Right ventricle myocardium inferior (tissue), 1 donor: ENCODE measurements at regions not wholly inside any gene's neighbourhood (a gene's known extent, or its start where the extent isn't known, plus 50 kb on each side); places are given as distances from the start of the nearest gene placed in this dataset.
A peak's percentile ranks its signal among the peaks of the same experiment; 100 is the strongest.
"Not testable (repeated sequence)": the region's sequence is repeated elsewhere in the genome, so short reads cannot be mapped to it uniquely, and the experiment has no call there.

Source experiments
- ATAC-seq: fragments of 200-7000 bp; cut with Tn5 transposase; one replicate; pipeline ENCODE4 v1.9.1; 2020; ENCODE audit warnings: mild to moderate bottlenecking, moderate library complexity
- DNase-seq: peaks from one replicate; pipeline ENCODE4 v3.0.0; 2021; ENCODE audit errors: missing footprints
- intact Hi-C: fragments of 100-400 bp; cut with DNase I; formaldehyde crosslinking; loops from one replicate; pipeline ENCODE4 v1.11.0; 2022
- donor health status: DM: no; HTN: yes; CAD: no; lungs with severe emphysema.

DNA sequence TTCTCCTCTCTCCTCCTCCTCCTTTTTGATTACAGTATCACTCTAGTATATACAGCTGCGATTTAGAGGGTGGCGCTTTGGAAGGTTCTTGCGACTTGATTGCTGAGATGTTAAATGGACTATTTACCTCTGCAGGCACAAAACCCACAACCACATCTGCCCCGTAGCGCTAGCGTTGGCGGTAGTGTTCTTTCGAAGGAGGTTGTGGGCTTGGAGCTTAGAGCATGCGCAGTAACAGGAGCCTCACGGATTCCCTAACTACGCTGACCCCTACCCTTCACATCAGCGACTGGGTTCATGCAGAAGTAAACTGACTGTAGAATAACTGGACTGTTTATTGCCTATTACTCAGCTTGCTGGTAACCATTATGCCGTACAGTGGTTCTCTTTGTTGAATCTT, 58.0 kb downstream of the CGGBP1 start:
- intact Hi-C loops = loop anchor here (5.0 kb wide), 1 partner anchor 649 kb away; no protein-coding TSS in a partner anchor
- DNase-seq (no peak), ATAC-seq (peak; percentile 42)

DNA sequence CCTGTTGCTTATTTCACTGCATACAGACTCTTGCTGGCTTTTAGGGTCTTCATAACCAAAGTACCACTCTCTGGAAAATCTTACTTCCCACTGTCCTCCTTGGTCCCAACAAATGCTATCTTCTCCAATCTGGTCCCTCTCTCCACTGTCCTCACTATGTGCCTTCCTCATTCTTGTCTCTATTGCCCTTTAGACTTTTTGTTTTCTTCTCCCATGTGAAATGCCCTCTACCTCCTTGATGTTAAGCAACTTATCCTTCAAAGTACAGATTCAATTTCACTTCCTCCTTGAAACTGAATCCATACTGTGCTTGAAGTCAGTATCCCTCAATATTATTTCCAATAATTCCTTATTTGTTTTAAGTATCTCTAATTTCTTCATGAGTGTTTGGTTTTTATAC, 60.8 kb downstream of the CGGBP1 start:
- intact Hi-C loops = no loop called here
- no peak for DNase-seq
- no peak for ATAC-seq

DNA sequence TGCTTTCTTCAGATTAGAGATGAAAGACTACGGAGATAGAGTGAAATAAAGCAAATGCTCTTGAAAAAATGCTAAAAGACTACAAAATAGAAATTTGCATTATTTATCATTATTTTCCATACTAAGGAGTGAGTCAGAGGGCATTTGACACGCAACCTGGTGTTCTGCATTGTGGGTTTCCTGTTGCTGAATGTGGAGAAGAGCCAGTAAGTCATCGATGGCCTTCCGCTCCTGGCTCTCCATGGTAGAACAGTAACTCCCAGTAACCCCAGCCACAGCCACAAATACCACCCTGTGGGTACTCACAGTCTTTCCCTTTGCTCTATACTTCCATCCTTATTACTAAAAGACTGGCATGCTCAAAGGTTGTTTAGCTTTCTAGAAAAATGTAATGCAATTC, 61.5 kb downstream of the CGGBP1 start:
- intact Hi-C loops = no loop called here
- no peak for DNase-seq
- ATAC-seq = no peak

DNA sequence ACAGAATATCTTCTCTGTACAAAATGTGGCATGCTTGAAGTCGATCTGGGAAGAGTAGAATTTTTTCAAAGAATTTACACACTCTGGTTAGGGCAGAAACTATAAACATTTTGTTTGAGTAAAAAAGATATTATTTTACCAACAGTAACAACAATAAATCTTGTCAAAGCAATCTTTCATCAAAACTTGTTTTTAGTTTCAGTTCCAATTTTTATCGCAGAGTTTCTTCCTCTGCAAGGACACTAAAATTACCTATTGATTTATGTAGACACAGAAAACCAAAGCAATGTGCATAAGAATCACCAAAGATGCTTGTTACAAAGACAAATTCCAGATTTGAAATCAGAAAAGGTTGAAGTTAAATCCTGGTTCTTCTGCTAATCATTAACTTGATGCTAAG, 61.9 kb downstream of the CGGBP1 start:
- no peak for ATAC-seq
- intact Hi-C loops = no loop called here
- DNase-seq = no peak

DNA sequence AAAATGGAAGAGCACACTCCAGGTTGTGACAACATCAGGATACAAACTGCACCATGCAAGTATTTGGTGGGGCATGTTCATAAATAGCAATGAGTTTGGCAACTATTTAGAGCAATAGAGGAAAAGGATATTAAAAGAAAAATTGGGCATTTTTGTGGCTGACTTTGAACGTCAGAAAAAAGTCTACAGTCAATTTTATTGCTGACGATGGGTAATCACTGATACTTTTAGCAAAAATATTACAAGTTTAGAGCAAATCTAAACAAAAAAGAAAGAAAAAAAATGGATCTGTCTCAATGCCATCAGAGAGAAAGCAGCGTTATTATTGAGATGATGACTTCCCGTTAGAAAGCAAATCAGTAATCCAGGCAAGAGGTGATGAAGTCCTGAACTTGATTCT, 65.2 kb downstream of the CGGBP1 start:
- ATAC-seq (no peak), DNase-seq (no peak)
- intact Hi-C loops = no loop called here

DNA sequence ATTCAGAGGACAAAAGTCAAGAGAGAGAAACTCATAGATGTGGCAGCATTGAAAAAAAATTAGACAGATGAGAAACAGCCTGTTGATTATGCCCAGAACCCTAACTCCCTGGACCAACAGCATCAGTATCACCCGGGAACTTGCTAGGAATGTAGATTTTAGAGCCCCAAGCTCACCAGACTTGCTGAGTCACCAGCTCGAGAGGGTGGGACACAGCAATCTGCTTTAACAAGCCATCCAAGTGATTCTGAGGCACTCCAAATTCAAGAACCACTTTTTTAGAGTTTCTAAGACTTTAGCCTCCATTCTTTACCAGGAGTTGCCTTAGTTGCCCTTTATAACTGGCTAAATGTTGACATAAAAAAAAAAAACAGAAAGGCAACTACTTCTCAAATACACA, 70.9 kb downstream of the CGGBP1 start:
- intact Hi-C loops = no loop called here
- DNase-seq = no peak
- no peak for ATAC-seq

DNA sequence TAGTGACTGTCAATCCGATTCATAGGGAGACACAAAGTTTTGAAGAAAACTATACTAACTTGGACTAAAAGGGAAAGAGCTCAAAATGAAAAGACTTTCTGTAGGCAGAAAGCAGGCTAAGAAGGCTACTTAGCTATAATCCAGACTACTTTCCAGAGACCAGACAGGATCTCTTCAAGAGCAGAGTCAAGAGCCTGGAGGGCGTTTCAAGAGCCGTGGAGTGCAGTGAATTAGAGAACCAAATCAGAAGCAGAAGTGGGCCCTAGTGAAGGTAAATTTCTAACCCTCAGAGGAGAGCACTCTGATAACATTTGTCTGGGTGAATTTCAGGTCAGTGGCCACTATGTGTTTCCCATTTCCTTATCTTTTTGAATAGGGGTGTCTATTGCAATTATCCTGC, 76.4 kb downstream of the CGGBP1 start:
- intact Hi-C loops = no loop called here
- no peak for DNase-seq
- no peak for ATAC-seq

DNA sequence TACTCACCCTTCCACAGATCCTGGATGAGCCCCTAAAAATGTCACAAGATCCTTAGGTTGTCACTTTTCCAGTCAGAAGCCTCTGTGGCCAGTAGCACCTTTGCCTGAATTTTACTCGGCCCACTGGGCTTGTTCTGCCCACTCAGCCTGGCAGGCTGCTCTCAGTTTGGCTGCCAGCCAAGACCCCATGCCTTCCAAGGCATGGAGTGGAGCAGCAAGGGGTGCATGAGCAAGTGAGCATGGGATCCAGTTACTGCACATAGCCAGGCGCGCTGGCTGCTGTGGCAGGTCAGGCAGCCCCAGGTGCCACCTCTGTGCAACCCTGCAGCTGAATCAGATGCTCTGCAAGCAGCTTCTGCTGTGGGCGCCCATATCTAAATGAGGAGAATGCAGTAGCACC, 79.3 kb downstream of the CGGBP1 start:
- intact Hi-C loops = no loop called here
- no peak for ATAC-seq
- no peak for DNase-seq

DNA sequence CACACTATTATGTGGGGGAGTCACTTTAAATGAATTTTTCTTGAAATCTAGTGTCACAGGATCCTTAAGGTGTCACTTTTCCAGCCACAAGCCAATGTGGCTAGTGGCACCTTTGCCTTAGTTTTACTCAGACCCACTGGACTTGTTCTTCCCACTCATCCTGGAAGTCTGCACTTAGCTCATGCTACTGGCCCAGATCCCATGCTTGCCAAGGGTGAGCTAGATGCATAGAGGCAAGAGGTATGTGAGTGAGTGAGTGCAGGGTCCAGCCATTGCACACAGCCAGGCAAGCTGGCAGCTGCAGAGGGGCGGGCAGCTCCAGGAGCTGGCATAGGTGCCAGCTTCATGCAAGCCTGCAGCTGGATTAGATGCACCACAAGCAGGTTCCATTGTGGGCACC, 81.0 kb downstream of the CGGBP1 start:
- intact Hi-C loops = no loop called here
- ATAC-seq (no peak), DNase-seq (no peak)

DNA sequence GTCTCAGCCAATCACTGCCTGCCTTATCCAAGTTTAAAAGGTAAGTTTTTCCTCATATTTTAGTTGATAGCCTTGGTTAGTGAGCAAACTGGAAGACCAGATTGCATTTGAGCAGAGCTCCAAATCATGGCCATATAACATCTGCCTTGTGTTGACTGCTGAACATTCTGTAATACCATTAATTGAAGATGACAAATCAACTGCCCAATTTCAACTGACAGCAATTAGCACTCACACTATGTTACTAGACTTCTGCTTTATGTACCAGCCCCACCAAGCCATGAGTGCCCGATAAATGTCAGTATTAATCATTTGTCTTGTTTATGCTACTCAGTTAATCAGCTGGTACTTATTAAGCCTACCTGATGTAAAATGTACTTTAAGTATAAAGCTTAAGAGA, 83.1 kb downstream of the CGGBP1 start:
- ATAC-seq (no peak), DNase-seq (no peak)
- intact Hi-C loops = no loop called here

DNA sequence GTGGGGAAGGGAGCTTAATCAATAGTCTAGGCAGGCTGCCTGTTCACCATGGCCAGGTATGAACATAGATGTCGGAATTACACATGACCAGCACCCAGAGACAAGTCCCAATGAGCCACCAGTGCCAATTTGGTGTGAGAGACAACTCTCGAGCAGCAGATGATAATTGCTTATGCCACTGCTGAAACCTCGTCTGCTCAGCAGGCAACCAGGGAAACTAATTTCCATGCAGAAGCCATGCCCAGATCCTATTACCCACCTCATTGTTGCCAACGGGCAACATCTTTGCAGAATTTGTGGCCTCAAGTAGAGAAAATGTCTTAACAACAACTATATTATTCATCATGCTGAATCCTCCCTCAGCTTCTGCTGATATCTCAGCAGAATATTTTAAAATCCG, 84.9 kb downstream of the CGGBP1 start:
- intact Hi-C loops = no loop called here
- DNase-seq = no peak
- no peak for ATAC-seq

DNA sequence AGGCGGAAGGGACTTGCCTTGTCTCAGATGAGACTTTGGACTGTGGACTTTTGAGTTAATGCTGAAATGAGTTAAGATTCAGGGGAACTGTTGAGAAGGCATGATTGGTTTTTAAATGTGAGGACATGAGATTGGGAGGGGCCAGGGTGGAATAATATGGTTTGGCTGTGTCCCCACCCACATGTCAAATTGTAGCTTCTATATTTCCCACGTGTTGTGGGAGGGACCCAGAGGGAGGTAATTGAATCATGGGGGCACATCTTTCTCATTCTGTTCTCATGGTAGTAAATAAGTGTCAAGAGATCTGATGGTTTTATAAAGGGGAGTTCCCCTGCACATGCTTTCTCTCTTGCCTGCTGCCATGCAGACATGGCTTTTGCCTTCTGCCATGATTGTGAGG, 89.2 kb downstream of the CGGBP1 start:
- intact Hi-C loops = no loop called here
- DNase-seq (no peak), ATAC-seq (no peak)

DNA sequence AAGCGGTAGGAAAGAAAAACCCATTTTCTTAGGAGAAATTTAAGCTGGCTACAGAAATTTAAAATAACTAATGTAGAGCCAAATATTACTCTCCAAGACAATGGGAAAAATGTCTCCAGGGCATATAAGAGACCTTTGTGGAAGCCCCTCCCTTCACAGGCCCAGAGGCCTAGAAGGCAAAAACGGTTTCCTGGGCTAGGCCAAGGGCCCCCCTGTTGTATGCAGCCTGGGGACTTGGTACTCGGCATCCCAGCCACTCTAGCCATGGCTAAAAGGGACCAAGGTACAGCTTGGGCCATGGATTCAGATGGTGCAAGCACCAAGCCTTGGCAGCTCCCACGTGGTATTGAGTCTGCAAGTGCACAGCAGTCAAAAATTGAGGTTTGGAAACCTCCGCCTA, 90.1 kb downstream of the CGGBP1 start:
- ATAC-seq (no peak), DNase-seq (no peak)
- intact Hi-C loops = no loop called here

DNA sequence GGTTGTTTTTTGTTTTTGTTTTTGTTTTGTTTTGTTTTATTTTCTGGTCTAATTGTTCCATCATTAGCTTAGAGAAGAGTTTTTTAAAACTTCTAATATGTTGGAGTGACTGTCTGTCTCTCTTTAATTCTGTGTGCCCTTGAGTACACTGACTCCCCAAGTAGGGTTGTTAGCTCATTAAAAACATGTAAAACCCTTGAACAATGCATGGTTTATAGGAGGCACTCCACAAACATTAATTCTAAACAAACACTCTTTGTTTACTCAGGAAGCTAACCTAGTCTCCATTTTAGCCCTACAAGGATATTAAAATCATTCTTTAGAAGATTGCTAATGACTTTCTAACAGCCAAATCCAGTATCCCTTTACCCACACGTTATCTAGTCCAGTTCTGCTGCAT, 100.5 kb downstream of the CGGBP1 start:
- ATAC-seq (no peak), DNase-seq (no peak)
- intact Hi-C loops = no loop called here

DNA sequence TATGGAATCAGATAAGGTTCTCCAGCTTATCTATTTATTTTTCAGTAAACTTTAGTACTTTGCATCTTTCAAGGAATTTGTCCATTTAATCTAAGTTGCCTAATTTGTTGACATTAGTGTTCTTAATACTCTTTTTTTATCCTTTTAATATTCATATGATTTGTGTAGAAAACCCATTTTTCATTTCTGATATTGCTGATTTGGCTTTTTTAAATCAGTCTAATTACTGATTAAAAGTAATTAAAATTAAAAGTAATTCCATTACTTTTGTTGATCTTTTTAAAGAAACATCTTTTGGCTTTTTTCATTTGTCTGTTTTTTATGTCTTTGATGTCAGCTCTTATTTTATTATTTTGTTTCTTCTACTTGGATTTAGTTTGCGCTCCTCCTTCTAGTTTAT, 101.2 kb downstream of the CGGBP1 start:
- intact Hi-C loops = no loop called here
- ATAC-seq (no peak), DNase-seq (no peak)

DNA sequence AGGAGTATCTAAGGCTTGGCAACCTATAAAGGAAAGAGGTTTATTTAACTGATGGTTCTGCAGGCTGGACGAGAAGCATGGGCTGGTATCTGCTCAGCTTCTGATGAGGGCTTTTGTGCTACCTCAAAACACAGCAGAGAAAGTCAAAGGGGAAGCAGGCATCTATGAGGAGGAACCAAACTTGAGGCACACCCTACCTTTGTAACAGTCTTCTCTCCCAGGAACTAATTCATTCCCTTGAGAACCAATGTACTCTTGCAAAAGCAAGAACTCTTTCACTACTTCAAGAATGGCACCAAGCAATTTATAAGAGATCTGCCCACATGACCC, 109.0 kb downstream of the CGGBP1 start:
- ATAC-seq (no peak), DNase-seq (no peak)
- intact Hi-C loops = no loop called here

DNA sequence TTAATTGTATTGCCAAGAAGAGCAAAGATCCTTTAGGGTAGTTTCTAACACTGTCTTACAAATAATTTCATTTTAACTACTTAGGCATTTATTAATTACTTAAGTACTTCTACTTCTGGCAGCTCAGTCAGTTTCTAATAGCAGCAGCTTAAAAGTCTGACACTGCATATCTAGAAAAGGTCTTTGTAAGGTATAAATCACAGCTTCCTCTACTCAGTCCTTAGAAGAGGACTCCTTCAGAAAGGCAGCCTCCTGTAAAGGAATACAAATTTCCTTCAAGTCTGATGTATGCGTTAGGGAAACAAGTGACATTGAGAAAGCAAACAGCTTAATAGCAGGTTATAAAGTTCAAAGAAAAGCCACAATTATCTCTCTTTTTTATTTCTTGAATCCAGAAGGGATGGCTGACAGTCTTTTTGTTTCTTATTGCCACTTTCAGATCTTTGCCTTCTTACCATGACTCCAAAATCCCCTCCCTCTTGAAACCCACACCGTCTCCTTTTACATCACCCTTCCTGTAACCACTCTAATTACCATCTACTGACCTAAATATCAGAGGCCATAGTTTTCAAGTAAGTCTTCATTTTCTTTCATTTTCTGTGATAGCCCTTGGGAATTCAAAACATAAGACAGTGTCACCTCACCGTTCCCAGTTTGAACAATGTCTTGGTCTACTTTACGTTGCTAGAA, 109.5 kb downstream of the CGGBP1 start:
- ATAC-seq = no peak
- intact Hi-C loops = no loop called here
- DNase-seq = no peak

DNA sequence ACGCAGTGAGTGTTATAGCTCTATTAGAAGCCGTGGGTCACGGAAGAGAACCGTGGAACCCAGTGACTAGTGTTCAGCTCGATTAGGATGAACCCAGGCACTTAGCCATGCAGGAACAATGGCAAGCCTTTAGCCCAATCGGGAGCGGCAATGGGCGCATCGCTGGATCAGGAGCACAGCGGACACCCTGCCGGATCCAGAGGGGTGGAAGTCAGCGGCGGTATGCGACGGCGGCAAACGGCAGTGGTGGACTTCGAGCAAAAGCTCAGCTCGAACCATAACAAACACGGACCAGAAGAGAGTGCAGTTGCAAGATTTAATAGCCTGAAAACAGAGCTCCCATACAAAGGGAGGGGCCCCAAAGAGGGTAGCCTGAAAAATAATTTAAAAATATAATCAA, 112.8 kb downstream of the CGGBP1 start:
- intact Hi-C loops, DNase-seq, ATAC-seq: not testable (repeated sequence)

DNA sequence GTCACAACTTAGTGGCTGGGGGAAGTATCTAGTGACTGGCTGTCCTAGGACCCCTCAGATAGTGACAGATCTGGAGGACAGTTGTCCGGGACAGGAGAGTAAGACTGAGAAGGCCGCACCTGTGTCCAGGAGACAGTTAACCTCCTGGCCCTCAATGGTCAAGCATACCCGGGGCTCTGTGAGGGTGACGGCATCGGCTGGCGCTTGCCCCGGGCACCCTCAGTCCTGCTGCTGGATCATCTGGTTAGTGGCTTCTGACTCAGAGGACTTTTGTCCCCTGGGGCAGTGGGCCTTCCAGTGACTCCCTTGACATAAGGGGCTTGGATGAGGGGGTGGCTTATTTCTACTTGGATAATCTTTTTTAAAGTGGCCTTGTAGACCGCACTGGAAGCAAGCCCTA, 116.5 kb downstream of the CGGBP1 start:
- intact Hi-C loops, DNase-seq, ATAC-seq: not testable (repeated sequence)

DNA sequence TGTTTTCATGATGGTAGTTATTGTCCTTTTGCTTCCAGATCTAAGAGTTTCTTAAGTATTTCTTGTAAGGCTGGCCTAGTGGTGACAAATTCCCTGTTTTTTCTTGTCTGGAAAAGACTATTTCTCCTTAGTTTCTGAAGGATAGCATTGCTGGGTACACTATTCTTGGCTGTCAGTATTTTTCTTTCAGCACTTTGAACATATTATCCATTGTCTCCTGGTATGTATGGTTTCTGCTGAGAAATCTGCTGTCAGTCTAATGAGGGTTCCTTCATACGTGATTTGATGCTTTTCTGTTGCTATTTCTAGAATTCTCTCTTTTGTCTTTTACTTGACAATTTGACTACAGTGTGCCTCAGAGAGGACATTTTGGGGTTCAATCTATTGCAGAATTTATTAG, 134.3 kb downstream of the CGGBP1 start:
- intact Hi-C loops = no loop called here
- ATAC-seq (no peak), DNase-seq (no peak)

DNA sequence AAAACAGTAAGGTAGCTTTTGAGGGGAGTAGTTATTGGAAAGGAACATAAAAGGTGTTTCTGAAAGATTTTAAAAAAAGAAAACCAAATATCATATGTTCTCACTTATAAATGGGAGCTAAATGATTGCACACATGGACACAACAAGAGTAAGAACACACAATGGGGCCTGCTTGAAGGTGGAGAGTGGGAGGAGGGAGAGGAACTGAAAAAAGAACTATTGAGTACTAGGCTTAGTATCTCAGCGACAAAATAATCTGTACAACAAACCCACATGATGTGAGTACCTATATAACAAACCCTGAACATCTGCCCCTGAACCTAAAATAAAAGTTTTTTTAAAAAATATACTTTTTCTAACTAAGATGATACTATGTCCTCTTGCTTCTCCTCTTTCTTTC, 138.3 kb downstream of the CGGBP1 start:
- DNase-seq (no peak), ATAC-seq (no peak)
- intact Hi-C loops = no loop called here

DNA sequence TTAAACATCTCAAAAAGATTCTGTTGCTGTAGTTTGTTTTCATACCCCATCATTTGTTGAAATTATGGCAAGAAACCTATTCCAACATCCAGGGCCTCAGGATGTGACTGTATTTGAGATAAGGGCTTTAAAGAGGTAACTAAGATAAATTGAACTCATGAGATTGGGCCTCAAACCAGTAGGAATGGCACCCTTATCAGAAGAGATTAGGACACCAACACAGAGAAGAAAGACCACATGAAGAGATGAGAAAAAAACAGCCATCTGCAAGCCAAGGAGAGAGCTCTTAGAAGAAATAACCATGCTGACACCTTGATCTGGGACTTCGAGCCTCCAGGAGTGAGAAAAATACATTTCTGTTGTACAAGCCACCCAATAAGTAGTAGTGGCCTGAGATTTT, 157.7 kb downstream of the CGGBP1 start:
- DNase-seq = no peak
- intact Hi-C loops = no loop called here
- ATAC-seq = no peak
